Coronary artery (tissue), 2 donors: ENCODE measurements at regions not wholly inside any gene's neighbourhood (a gene's known extent, or its start where the extent isn't known, plus 50 kb on each side); places are given as distances from the start of the nearest gene placed in this dataset.

Source experiments
- DNase-seq: peaks from one replicate; pipeline ENCODE4 v3.0.0-alpha.2; 2017; ENCODE audit warnings: low spot score
- H3K27ac ChIP-seq, 2 donors: fragments of 200-600 bp; sonication (generic); one replicate each; pipeline ENCODE4 v1.5.1; 2016 to 2019
- H3K4me3 ChIP-seq: fragments of 200-600 bp; sonication (generic); 2 replicates; pipeline ENCODE4 v1.5.1; 2016; ENCODE audit warnings: mild to moderate bottlenecking, moderate library complexity
- CTCF ChIP-seq: fragments of 200-600 bp; sonication (generic); IDR thresholded peaks from one replicate; pipeline ENCODE4 v1.5.1; 2019; ENCODE audit warnings: antibody characterized with exemption

- TF ChIP-seq CTCF = no peak
- no peak overlapping the region for H3K27ac ChIP-seq
- no peak overlapping the region for H3K4me3 ChIP-seq
- DNase-seq = no peak
Observed at GRCh38 chr1:184162281-184162680, 110.8 kb downstream of the TSEN15 start.

- Histone ChIP-seq H3K27ac (no peak overlapping the region), H3K4me3 (no peak overlapping the region)
- TF ChIP-seq CTCF = no peak
- no peak for DNase-seq
Observed at GRCh38 chr1:184163674-184164465, 112.3 kb downstream of the TSEN15 start.

GRCh38 chr1:184164536-184164935 is 113.0 kb downstream of the TSEN15 start:
- no peak for DNase-seq
- no peak for TF ChIP-seq CTCF
- no peak overlapping the region for H3K4me3 ChIP-seq
- H3K27ac ChIP-seq = no peak overlapping the region

GRCh38 chr1:184166485-184166884 is 115.0 kb downstream of the TSEN15 start:
- Histone ChIP-seq H3K27ac (no peak overlapping the region), H3K4me3 (no peak overlapping the region)
- no peak for TF ChIP-seq CTCF
- DNase-seq = no peak

GRCh38 chr1:184167352-184167751 is 115.8 kb downstream of the TSEN15 start:
- Histone ChIP-seq H3K4me3 (no peak overlapping the region), H3K27ac (no peak overlapping the region)
- DNase-seq = no peak
- no peak for TF ChIP-seq CTCF

GRCh38 chr1:184170719-184171118 is 119.2 kb downstream of the TSEN15 start:
- no peak for TF ChIP-seq CTCF
- DNase-seq = no peak
- H3K4me3 ChIP-seq = no peak overlapping the region
- H3K27ac ChIP-seq = no peak overlapping the region

- DNase-seq = no peak
- H3K27ac ChIP-seq = no peak overlapping the region
- no peak for TF ChIP-seq CTCF
- no peak overlapping the region for H3K4me3 ChIP-seq
Observed at GRCh38 chr1:184176058-184176457, 124.5 kb downstream of the TSEN15 start.
